ENCODE measurements at regions not wholly inside any gene's neighbourhood (a gene's known extent, or its start where the extent isn't known, plus 50 kb on each side); places are given as distances from the start of the nearest gene placed in this dataset.

DNA sequence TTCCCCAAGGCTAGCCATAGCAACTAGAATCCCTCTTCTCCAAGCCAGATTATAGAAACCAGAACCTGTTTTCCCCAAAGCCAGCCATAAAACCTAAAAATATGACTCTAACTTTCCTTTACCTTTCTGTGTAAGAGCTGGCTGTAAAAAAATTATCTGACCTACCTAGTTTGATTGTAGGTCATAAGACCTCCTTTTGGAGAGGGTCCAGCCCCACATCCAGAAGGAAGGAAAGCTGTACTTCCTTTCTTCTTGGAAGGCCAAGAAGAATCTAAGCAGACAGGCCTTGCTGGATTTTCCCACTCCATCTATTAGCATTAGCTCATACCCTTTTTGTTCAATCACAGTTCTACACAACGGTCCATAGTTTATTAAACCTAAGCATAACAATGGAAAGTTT lies 1006.3 kb downstream of the SORCS3 start:
- no peak overlapping the region for H3K27ac ChIP-seq (ENCODE audit: low read depth, low read length)
- H3K4me1 ChIP-seq (ENCODE audit: control insufficient read depth, insufficient read depth, low read length) = peaks cover 4% of the 10 kb centered on the region
- H3K4me3 ChIP-seq (ENCODE audit: low read depth, low read length) = no peak overlapping the region
- no peaks in the 10 kb centered on the region for H3K9me3 ChIP-seq (ENCODE audit: control insufficient read depth, insufficient read depth, low read length)
- no peak for DNase-seq (ENCODE audit: low read depth in 4 of 6, low spot score in 6 of 6)
- no peaks in the 10 kb centered on the region for H3K27me3 ChIP-seq (ENCODE audit: control insufficient read depth, insufficient read depth, low read length)
- H3K36me3 ChIP-seq (ENCODE audit: control insufficient read depth, insufficient read depth, low read length) = no peaks in the 10 kb centered on the region
- no CpG with 5 or more reads among the region's 1 CpG for WGBS (ENCODE audit: insufficient coverage)

- DNase-seq (ENCODE audit: low read depth in 4 of 6, low spot score in 6 of 6) = no peak
- Histone ChIP-seq H3K4me3 (ENCODE audit: low read depth, low read length) (no peak overlapping the region), H3K9me3 (ENCODE audit: control insufficient read depth, insufficient read depth, low read length) (no peaks in the 10 kb centered on the region), H3K4me1 (ENCODE audit: control insufficient read depth, insufficient read depth, low read length) (peaks cover under 1% of the 10 kb centered on the region), H3K27ac (ENCODE audit: low read depth, low read length) (no peak overlapping the region), H3K36me3 (ENCODE audit: control insufficient read depth, insufficient read depth, low read length) (no peaks in the 10 kb centered on the region), H3K27me3 (ENCODE audit: control insufficient read depth, insufficient read depth, low read length) (no peaks in the 10 kb centered on the region)
- WGBS (ENCODE audit: insufficient coverage) = 85% methylated on average over 2 of the region's 2 CpGs
Measured at GRCh38 chr10:105644978-105645377, 1003.9 kb downstream of the SORCS3 start.

DNA sequence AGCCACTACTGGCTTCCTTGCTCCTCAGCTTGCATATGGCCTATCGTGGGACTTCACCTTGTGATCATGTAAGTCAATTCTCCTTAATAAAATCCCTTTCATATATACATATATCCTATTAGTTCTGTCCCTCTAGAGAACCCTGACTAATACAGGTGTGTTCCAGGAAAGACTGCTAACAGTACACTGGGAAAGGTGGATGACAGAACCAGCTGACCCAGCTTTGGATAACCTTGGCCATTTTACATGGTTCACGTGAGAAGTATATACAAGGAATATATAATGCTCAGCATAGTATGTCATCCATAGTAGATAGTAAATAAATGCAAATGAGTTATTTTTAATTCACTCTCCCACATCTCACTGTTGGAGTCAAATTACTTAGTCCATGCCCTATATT lies 1003.5 kb downstream of the SORCS3 start:
- no peaks in the 10 kb centered on the region for H3K27me3 ChIP-seq (ENCODE audit: control insufficient read depth, insufficient read depth, low read length)
- no peak overlapping the region for H3K27ac ChIP-seq (ENCODE audit: low read depth, low read length)
- H3K9me3 ChIP-seq (ENCODE audit: control insufficient read depth, insufficient read depth, low read length) = no peaks in the 10 kb centered on the region
- DNase-seq (ENCODE audit: low read depth in 4 of 6, low spot score in 6 of 6) = no peak
- no peak overlapping the region for H3K4me3 ChIP-seq (ENCODE audit: low read depth, low read length)
- WGBS (ENCODE audit: insufficient coverage) = no CpG with 5 or more reads among the region's 2 CpGs
- H3K4me1 ChIP-seq (ENCODE audit: control insufficient read depth, insufficient read depth, low read length) = no peaks in the 10 kb centered on the region
- no peaks in the 10 kb centered on the region for H3K36me3 ChIP-seq (ENCODE audit: control insufficient read depth, insufficient read depth, low read length)

- no peak overlapping the region for H3K4me3 ChIP-seq (ENCODE audit: low read depth, low read length)
- WGBS (ENCODE audit: insufficient coverage) = 43% methylated on average over 4 of the region's 4 CpGs
- no peaks in the 10 kb centered on the region for H3K36me3 ChIP-seq (ENCODE audit: control insufficient read depth, insufficient read depth, low read length)
- H3K9me3 ChIP-seq (ENCODE audit: control insufficient read depth, insufficient read depth, low read length) = no peaks in the 10 kb centered on the region
- no peaks in the 10 kb centered on the region for H3K4me1 ChIP-seq (ENCODE audit: control insufficient read depth, insufficient read depth, low read length)
- no peaks in the 10 kb centered on the region for H3K27me3 ChIP-seq (ENCODE audit: control insufficient read depth, insufficient read depth, low read length)
- no peak for DNase-seq (ENCODE audit: low read depth in 4 of 6, low spot score in 6 of 6)
- no peak overlapping the region for H3K27ac ChIP-seq (ENCODE audit: low read depth, low read length)
Measured at GRCh38 chr10:105644091-105644490, 1003.0 kb downstream of the SORCS3 start.

- Histone ChIP-seq H3K36me3 (ENCODE audit: control insufficient read depth, insufficient read depth, low read length) (no peaks in the 10 kb centered on the region), H3K4me3 (ENCODE audit: low read depth, low read length) (no peak overlapping the region), H3K27me3 (ENCODE audit: control insufficient read depth, insufficient read depth, low read length) (no peaks in the 10 kb centered on the region), H3K27ac (ENCODE audit: low read depth, low read length) (no peak overlapping the region), H3K4me1 (ENCODE audit: control insufficient read depth, insufficient read depth, low read length) (no peaks in the 10 kb centered on the region), H3K9me3 (ENCODE audit: control insufficient read depth, insufficient read depth, low read length) (no peaks in the 10 kb centered on the region)
- DNase-seq (ENCODE audit: low read depth in 4 of 6, low spot score in 6 of 6) = peak in 1 of 6 donors; percentile 18
Measured at GRCh38 chr10:105643660-105644059, 1002.6 kb downstream of the SORCS3 start.

- Histone ChIP-seq H3K4me3 (ENCODE audit: low read depth, low read length) (no peak overlapping the region), H3K9me3 (ENCODE audit: control insufficient read depth, insufficient read depth, low read length) (no peaks in the 10 kb centered on the region), H3K36me3 (ENCODE audit: control insufficient read depth, insufficient read depth, low read length) (no peaks in the 10 kb centered on the region), H3K27ac (ENCODE audit: low read depth, low read length) (no peak overlapping the region), H3K4me1 (ENCODE audit: control insufficient read depth, insufficient read depth, low read length) (no peaks in the 10 kb centered on the region), H3K27me3 (ENCODE audit: control insufficient read depth, insufficient read depth, low read length) (no peaks in the 10 kb centered on the region)
- WGBS (ENCODE audit: insufficient coverage) = 80% methylated on average over 1 of the region's 3 CpGs
- DNase-seq (ENCODE audit: low read depth in 4 of 6, low spot score in 6 of 6) = no peak
Measured at GRCh38 chr10:105634281-105634680, 993.2 kb downstream of the SORCS3 start.

- H3K9me3 ChIP-seq (ENCODE audit: control insufficient read depth, insufficient read depth, low read length) = no peaks in the 10 kb centered on the region
- DNase-seq (ENCODE audit: low read depth in 4 of 6, low spot score in 6 of 6) = peak in 1 of 6 donors; percentile 23
- 86% methylated on average over 1 of the region's 4 CpGs for WGBS (ENCODE audit: insufficient coverage)
Measured at GRCh38 chr10:105615715-105616365, 974.8 kb downstream of the SORCS3 start.

GRCh38 chr10:105611244-105611798 lies 970.2 kb downstream of the SORCS3 start:
- H3K36me3 ChIP-seq (ENCODE audit: control insufficient read depth, insufficient read depth, low read length) = no peaks in the 10 kb centered on the region
- H3K27me3 ChIP-seq (ENCODE audit: control insufficient read depth, insufficient read depth, low read length) = no peaks in the 10 kb centered on the region
- H3K4me3 ChIP-seq (ENCODE audit: low read depth, low read length) = no peak overlapping the region
- H3K27ac ChIP-seq (ENCODE audit: low read depth, low read length) = no peak overlapping the region
- H3K9me3 ChIP-seq (ENCODE audit: control insufficient read depth, insufficient read depth, low read length) = no peaks in the 10 kb centered on the region
- no peak for DNase-seq (ENCODE audit: low read depth in 4 of 6, low spot score in 6 of 6)
- H3K4me1 ChIP-seq (ENCODE audit: control insufficient read depth, insufficient read depth, low read length) = no peaks in the 10 kb centered on the region

More at GRCh38 chr10:105615715-105616365, 974.8 kb downstream of the SORCS3 start:
- Histone ChIP-seq H3K36me3 (ENCODE audit: control insufficient read depth, insufficient read depth, low read length) (no peaks in the 10 kb centered on the region), H3K4me1 (ENCODE audit: control insufficient read depth, insufficient read depth, low read length) (no peaks in the 10 kb centered on the region), H3K27me3 (ENCODE audit: control insufficient read depth, insufficient read depth, low read length) (no peaks in the 10 kb centered on the region), H3K4me3 (ENCODE audit: low read depth, low read length) (no peak overlapping the region), H3K27ac (ENCODE audit: low read depth, low read length) (no peak overlapping the region)

DNA sequence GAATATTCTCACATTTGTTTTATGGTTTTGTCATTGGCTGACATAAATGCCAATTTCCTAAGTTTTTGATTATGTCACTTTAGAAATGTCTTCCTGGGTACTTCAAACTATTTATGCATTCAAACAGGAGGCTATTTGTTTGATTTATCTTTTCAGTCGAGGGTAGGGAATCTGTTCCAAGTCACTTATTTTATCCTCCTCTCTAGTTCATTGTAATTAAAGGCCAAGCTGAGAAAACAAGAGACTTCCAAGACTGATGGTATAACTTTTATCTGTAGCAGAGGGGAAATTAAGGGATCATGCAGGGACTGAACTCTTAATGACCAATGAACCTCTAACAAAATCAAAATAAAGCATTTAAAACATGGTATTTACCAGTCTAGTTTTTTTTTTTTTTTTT lies 968.4 kb downstream of the SORCS3 start:
- DNase-seq (ENCODE audit: low read depth in 4 of 6, low spot score in 6 of 6) = no peak
- Histone ChIP-seq H3K4me3 (ENCODE audit: low read depth, low read length) (no peak overlapping the region), H3K4me1 (ENCODE audit: control insufficient read depth, insufficient read depth, low read length) (no peaks in the 10 kb centered on the region), H3K36me3 (ENCODE audit: control insufficient read depth, insufficient read depth, low read length) (no peaks in the 10 kb centered on the region), H3K27ac (ENCODE audit: low read depth, low read length) (no peak overlapping the region), H3K9me3 (ENCODE audit: control insufficient read depth, insufficient read depth, low read length) (no peaks in the 10 kb centered on the region), H3K27me3 (ENCODE audit: control insufficient read depth, insufficient read depth, low read length) (no peaks in the 10 kb centered on the region)
- WGBS (ENCODE audit: insufficient coverage) = no CpG with 5 or more reads among the region's 1 CpG

GRCh38 chr10:105605918-105606317 lies 964.8 kb downstream of the SORCS3 start:
- no peaks in the 10 kb centered on the region for H3K27me3 ChIP-seq (ENCODE audit: control insufficient read depth, insufficient read depth, low read length)
- H3K27ac ChIP-seq (ENCODE audit: low read depth, low read length) = no peak overlapping the region
- H3K4me3 ChIP-seq (ENCODE audit: low read depth, low read length) = no peak overlapping the region
- H3K4me1 ChIP-seq (ENCODE audit: control insufficient read depth, insufficient read depth, low read length) = no peaks in the 10 kb centered on the region
- DNase-seq (ENCODE audit: low read depth in 4 of 6, low spot score in 6 of 6) = peak in 1 of 6 donors; percentile 36
- H3K36me3 ChIP-seq (ENCODE audit: control insufficient read depth, insufficient read depth, low read length) = no peaks in the 10 kb centered on the region
- H3K9me3 ChIP-seq (ENCODE audit: control insufficient read depth, insufficient read depth, low read length) = no peaks in the 10 kb centered on the region
